Right lobe of liver (tissue), 6 donors: ENCODE measurements at regions not wholly inside any gene's neighbourhood (a gene's known extent, or its start where the extent isn't known, plus 50 kb on each side); places are given as distances from the start of the nearest gene placed in this dataset.

Source experiments
- ATAC-seq, 4 donors: fragments of 200-7000 bp; cut with Tn5 transposase; one replicate each; pipeline ENCODE4 v1.9.1; 2020; ENCODE audit warnings: mild to moderate bottlenecking in 4 of 4, moderate library complexity in 4 of 4
- DNase-seq, 3 donors: peaks; one replicate each; pipeline ENCODE4 v3.0.0-alpha.2; 2020
- H3K27ac ChIP-seq, 3 donors: fragments of 200-600 bp; one replicate each; pipeline ENCODE4 v1.8.0; 2022
- H3K27me3 ChIP-seq, 2 donors: fragments of 200-600 bp; one replicate each; pipeline ENCODE4 v1.8.0; 2022
- H3K36me3 ChIP-seq, 4 donors: fragments of 200-600 bp; sonication (generic) in 1 of 4; one replicate each; pipeline versions ENCODE4 v1.5.1 to v1.8.0; 2017 to 2022; ENCODE audit warnings: control low read depth in 1 of 4
- H3K4me1 ChIP-seq, 4 donors: fragments of 200-600 bp; sonication (generic) in 1 of 4; one replicate each; pipeline versions ENCODE4 v1.5.1 to v1.8.0; 2017 to 2022; ENCODE audit warnings: control low read depth in 1 of 4
- H3K4me3 ChIP-seq, 3 donors: fragments of 200-600 bp; one replicate each; pipeline ENCODE4 v1.8.0; 2022
- H3K9me3 ChIP-seq, 4 donors: fragments of 200-600 bp; sonication (generic) in 1 of 4; one replicate each; pipeline versions ENCODE4 v1.5.1 to v1.8.0; 2017 to 2022; ENCODE audit warnings: control low read depth in 1 of 4
- POLR2A ChIP-seq: fragments of 450-650 bp; IDR thresholded peaks from one replicate; pipeline ENCODE4 v1.6.1; 2017; ENCODE audit warnings: antibody characterized with exemption, mild to moderate bottlenecking
- WGBS: methylation state at CpG from one replicate; pipeline ENCODE4 v1.1.6; 2018; ENCODE audit warnings: low coverage, low lambda C conversion rate; ENCODE audit not compliant: insufficient coverage; ENCODE audit errors: missing lambda C conversion rate; 5-methylcytosine and 5-hydroxymethylcytosine counted together
- intact Hi-C, 2 donors: fragments of 100-400 bp; cut with DNase I; formaldehyde crosslinking; loops; one replicate each; pipeline versions ENCODE4 v1.11.2 to v1.14.1; 2022
- TF ChIP-seq, protein P1 (sequence below), 4 donors: fragments of 200-600 bp in 3 of 4; fragments of 450-650 bp in 1 of 4; IDR thresholded peaks; one replicate each; pipeline versions ENCODE4 v1.5.1 to v1.8.0; 2016 to 2022; ENCODE audit warnings: antibody characterized with exemption in 4 of 4, mild to moderate bottlenecking in 2 of 4
- donor health status: DM: no; HTN: yes; CAD: no.
- donor health status: DM: no; HTN: no; CAD: no.
- donor health status: DM: no; HTN: no; CAD: no.
- donor health status: DM: no; HTN: yes; CAD: no.
- donor health status: DM: no; HTN: yes; CAD: no.

DNA sequence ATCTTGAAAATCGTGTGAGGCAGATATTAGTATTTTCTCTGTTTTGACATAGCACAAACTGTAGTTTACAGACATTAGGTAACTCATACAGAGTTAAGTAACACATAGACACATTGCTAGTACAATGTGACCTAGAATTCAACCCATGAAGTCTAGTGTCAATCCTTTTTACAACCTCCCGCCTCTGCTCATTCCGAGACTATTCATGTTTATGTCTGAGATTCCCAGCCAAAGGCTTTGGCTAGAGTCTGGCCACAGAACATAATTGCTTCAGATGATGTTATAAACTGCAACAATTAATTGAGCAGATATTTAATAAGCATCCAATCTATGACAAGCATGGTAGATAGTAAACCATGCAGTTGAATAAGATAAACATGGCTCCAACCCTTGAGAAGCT lies 841.0 kb downstream of the STIM2 start:
- H3K4me3 ChIP-seq: no peak overlapping the region
- no peak for TF ChIP-seq POLR2A
- TF ChIP-seq, protein P1, sequence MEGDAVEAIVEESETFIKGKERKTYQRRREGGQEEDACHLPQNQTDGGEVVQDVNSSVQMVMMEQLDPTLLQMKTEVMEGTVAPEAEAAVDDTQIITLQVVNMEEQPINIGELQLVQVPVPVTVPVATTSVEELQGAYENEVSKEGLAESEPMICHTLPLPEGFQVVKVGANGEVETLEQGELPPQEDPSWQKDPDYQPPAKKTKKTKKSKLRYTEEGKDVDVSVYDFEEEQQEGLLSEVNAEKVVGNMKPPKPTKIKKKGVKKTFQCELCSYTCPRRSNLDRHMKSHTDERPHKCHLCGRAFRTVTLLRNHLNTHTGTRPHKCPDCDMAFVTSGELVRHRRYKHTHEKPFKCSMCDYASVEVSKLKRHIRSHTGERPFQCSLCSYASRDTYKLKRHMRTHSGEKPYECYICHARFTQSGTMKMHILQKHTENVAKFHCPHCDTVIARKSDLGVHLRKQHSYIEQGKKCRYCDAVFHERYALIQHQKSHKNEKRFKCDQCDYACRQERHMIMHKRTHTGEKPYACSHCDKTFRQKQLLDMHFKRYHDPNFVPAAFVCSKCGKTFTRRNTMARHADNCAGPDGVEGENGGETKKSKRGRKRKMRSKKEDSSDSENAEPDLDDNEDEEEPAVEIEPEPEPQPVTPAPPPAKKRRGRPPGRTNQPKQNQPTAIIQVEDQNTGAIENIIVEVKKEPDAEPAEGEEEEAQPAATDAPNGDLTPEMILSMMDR (IDR thresholded peaks at IDR 0.05): no peak
- no peak overlapping the region for H3K27ac ChIP-seq
- no peaks in the 10 kb centered on the region for H3K9me3 ChIP-seq
- no peak for DNase-seq
- intact Hi-C loops: no loop called here
- no peaks in the 10 kb centered on the region for H3K27me3 ChIP-seq
- H3K36me3 ChIP-seq: no peaks in the 10 kb centered on the region
- 32% methylated on average over 3 of the region's 3 CpGs for WGBS
- peaks cover 0 to 7% (median 0%) of the 10 kb centered on the region in 4 donors for H3K4me1 ChIP-seq
- ATAC-seq: peak; percentile 79 to 86 (median 82)

DNA sequence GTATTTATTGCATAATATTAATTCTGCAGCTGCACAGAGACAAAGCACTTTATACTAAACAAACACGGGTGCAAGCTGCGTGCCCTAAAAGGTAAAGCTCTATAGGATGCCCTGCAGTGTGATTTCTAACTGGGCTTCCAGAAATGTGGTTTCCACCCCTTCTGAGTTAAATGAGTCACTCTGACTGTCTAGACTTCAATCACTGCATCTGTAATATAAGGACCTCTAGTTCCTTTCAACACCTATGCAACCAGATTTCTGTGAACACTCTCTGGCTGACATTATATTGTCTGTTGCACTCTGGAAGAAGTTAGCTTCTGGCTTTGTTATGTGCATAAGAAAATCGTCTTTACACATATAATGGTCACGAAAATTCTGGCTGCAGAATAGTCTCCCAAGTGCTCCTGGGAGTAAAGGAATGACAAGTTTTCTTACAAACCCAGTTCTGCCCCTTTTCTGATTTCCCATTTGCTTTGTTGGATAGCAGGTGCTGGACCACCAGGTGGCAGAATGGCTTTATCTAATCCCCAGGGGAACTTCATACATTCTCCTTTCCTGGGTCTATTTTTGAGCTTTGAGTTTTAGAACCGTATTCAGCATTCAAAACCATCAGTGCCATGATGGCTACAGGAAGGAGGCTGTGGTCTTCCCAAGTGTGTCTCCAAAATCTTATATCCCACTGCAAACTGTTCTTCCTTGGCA lies 842.2 kb downstream of the STIM2 start:
- Histone ChIP-seq H3K27me3 (no peaks in the 10 kb centered on the region), H3K4me3 (no peak overlapping the region), H3K4me1 (peaks cover 0 to 7% (median 0%) of the 10 kb centered on the region in 4 donors), H3K9me3 (no peaks in the 10 kb centered on the region), H3K27ac (no peak overlapping the region), H3K36me3 (no peaks in the 10 kb centered on the region)
- DNase-seq (no peak), ATAC-seq (peak; percentile 64 to 80 (median 70))
- TF ChIP-seq POLR2A: no peak
- TF ChIP-seq, protein P1 (IDR thresholded peaks at IDR 0.05): peak; percentile 43 to 55 (median 47)
- intact Hi-C loops: no loop called here
- WGBS: 47% methylated on average over 5 of the region's 5 CpGs

DNA sequence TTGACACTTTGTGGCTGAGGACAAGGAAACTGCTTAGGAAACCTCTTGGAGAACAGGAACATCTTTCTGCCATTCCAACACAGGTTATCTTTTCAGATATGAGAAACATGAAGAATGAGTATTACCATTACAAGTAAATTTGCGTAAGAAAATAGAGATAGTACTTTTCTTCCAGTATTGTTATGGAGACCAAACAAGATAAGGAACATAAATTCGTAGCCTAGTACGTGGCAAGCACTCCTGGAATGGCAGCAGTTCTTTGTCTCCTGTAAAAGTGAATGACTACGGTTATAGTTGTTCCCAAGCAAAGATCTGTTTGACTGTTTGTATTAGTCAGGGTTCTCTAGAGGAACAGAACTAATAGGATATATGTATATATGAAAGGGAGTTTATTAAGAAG lies 843.1 kb downstream of the STIM2 start:
- WGBS: 94% methylated on average over 4 of the region's 4 CpGs
- ATAC-seq (no peak), DNase-seq (no peak)
- TF ChIP-seq, protein P1 (IDR thresholded peaks at IDR 0.05): no peak
- no peak for TF ChIP-seq POLR2A
- Histone ChIP-seq H3K4me1 (peaks cover 0 to 7% (median 0%) of the 10 kb centered on the region in 4 donors), H3K27me3 (no peaks in the 10 kb centered on the region), H3K27ac (no peak overlapping the region), H3K4me3 (no peak overlapping the region), H3K9me3 (no peaks in the 10 kb centered on the region), H3K36me3 (no peaks in the 10 kb centered on the region)
- intact Hi-C loops: no loop called here

DNA sequence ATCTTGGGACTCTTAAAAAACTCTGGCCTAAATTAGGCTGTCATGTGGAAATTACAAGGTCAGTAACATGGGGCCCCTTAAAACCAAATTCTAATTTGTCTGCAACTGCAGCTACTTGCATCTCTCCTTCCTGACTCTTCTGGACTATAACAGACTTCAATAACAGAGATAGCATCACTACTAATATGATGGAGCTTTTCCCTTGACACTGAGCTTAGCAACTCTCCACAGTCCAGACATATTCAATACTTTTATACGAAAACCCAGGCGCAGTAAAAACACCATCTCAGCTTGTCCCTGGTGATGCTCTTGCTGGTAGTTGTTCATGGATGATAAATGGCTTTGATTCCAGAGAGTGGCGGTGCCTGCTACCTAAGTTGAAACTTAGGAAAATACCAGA lies 850.4 kb downstream of the STIM2 start:
- H3K9me3 ChIP-seq: no peaks in the 10 kb centered on the region
- no peak overlapping the region for H3K27ac ChIP-seq
- TF ChIP-seq POLR2A: no peak
- TF ChIP-seq, protein P1 (IDR thresholded peaks at IDR 0.05): no peak
- no peak overlapping the region for H3K4me3 ChIP-seq
- WGBS: 97% methylated on average over 3 of the region's 3 CpGs
- no peaks in the 10 kb centered on the region for H3K27me3 ChIP-seq
- DNase-seq: no peak
- no peak for ATAC-seq
- intact Hi-C loops: no loop called here
- peaks cover 0 to 4% (median 0%) of the 10 kb centered on the region in 4 donors for H3K4me1 ChIP-seq
- no peaks in the 10 kb centered on the region for H3K36me3 ChIP-seq
